ENCODE measurements at regions not wholly inside any gene's neighbourhood (a gene's known extent, or its start where the extent isn't known, plus 50 kb on each side); places are given as distances from the start of the nearest gene placed in this dataset.

DNA sequence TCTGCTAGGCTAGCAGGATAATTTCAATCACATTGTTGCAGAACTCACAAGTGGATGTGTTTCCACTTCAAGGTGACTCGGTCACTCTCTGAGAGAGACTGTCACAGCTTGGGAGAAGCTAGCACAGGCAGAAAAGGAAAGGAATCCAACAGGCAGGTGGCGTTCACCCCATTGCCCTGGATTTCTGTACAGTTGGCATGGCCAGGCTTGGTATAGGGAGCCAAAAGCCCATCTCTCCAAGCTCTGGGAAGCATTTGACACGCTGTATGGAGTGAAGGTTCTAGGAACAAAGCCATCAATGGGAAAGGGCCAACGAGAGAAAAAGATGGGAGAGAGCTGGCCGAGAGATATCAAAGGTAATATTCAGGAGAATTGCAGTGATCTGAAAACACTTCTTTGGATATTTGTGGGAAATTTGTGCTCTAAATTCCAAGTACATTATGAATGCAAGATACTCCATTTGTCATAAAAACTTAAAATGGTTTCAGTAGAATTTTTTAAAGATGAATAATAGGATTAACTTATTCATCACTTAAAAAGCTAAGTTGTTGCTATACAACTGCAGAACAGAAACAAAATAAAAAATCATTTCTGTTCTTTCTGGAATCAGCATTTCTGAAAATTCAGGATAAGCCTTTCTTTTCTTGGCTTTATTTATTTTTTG lies 223.5 kb upstream of the NTM start:
- no peak for DNase-seq (ENCODE audit: extremely low read depth, low read depth)
- TF ChIP-seq, protein P1, sequence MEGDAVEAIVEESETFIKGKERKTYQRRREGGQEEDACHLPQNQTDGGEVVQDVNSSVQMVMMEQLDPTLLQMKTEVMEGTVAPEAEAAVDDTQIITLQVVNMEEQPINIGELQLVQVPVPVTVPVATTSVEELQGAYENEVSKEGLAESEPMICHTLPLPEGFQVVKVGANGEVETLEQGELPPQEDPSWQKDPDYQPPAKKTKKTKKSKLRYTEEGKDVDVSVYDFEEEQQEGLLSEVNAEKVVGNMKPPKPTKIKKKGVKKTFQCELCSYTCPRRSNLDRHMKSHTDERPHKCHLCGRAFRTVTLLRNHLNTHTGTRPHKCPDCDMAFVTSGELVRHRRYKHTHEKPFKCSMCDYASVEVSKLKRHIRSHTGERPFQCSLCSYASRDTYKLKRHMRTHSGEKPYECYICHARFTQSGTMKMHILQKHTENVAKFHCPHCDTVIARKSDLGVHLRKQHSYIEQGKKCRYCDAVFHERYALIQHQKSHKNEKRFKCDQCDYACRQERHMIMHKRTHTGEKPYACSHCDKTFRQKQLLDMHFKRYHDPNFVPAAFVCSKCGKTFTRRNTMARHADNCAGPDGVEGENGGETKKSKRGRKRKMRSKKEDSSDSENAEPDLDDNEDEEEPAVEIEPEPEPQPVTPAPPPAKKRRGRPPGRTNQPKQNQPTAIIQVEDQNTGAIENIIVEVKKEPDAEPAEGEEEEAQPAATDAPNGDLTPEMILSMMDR (IDR thresholded peaks at IDR 0.05; ENCODE audit: low read depth, low read length, missing control alignments), result no peak
- H3K4me3 ChIP-seq (replicated peaks; ENCODE audit: low read depth, low read length), result no peak overlapping the region

DNA sequence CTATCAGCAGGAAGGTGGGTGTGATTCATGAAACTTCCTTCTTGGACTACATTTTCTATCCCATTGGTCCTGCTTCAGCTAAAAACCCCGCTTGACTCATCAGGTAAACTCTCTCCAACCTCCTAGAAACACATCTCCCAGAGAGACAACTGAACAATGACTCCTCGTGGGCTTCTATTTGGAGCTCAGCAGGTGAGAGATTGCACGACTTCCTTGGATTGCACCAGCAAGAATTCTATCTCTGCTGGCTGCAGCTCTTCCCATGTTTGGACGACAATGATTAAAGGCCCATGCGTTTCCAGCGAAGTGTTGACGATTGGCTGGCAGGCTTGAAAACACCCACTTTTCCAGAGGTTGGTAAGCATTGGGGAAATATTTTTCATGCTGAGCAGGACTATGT lies 216.1 kb upstream of the NTM start:
- TF ChIP-seq, protein P1 (IDR thresholded peaks at IDR 0.05; ENCODE audit: low read depth, low read length, missing control alignments), result no peak
- DNase-seq (ENCODE audit: extremely low read depth, low read depth), result no peak
- no peak overlapping the region for H3K4me3 ChIP-seq (replicated peaks; ENCODE audit: low read depth, low read length)

DNA sequence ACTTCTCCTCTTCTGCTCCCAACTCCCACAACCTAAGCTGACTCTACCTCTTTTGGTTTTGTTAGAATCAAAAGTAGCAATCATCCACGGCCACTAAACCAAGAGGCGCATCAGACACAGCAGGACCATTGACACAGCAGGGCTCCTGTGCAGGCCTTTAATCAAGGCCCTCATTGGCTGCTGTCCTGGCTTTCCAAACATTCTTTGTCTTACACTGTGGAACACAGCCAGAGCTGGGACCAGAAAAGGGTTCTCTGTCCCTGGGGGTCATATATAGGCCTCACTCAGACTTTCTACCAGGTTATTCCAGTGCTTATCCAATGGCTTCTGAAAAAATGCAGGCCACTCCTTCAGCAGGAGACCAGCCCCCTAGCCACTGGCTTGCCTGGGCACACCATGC lies 212.7 kb upstream of the NTM start:
- TF ChIP-seq, protein P1 (IDR thresholded peaks at IDR 0.05; ENCODE audit: low read depth, low read length, missing control alignments), result no peak
- no peak for DNase-seq (ENCODE audit: extremely low read depth, low read depth)
- no peak overlapping the region for H3K4me3 ChIP-seq (replicated peaks; ENCODE audit: low read depth, low read length)

- DNase-seq (ENCODE audit: extremely low read depth, low read depth), result no peak
- H3K4me3 ChIP-seq (replicated peaks; ENCODE audit: low read depth, low read length), result no peak overlapping the region
- TF ChIP-seq, protein P1 (IDR thresholded peaks at IDR 0.05; ENCODE audit: low read depth, low read length, missing control alignments), result no peak
Observed at GRCh38 chr11:131160846-131161245, 209.6 kb upstream of the NTM start.

GRCh38 chr11:131163613-131164012 lies 206.8 kb upstream of the NTM start:
- H3K4me3 ChIP-seq (replicated peaks; ENCODE audit: low read depth, low read length), result no peak overlapping the region
- no peak for DNase-seq (ENCODE audit: extremely low read depth, low read depth)
- TF ChIP-seq, protein P1 (IDR thresholded peaks at IDR 0.05; ENCODE audit: low read depth, low read length, missing control alignments), result no peak

GRCh38 chr11:131165036-131165435 lies 205.4 kb upstream of the NTM start:
- TF ChIP-seq, protein P1 (IDR thresholded peaks at IDR 0.05; ENCODE audit: low read depth, low read length, missing control alignments), result no peak

More at GRCh38 chr11:131165036-131165435, 205.4 kb upstream of the NTM start:
- H3K4me3 ChIP-seq (replicated peaks; ENCODE audit: low read depth, low read length), result no peak overlapping the region
- no peak for DNase-seq (ENCODE audit: extremely low read depth, low read depth)
